OCI-LY3 (cell line): ENCODE measurements at regions not wholly inside any gene's neighbourhood (a gene's known extent, or its start where the extent isn't known, plus 50 kb on each side); places are given as distances from the start of the nearest gene placed in this dataset.

Experiments used
- H2AFZ ChIP-seq: fragments of 200-600, 300-600 bp; shearing (Covaris generic); 2 replicates; pipeline ENCODE4 v1.6.0; 2014; ENCODE audit warnings: antibody characterized with exemption, low read depth, low read length
- H3K27ac ChIP-seq: fragments of 200-600, 300-600 bp; sonication (generic); 2 replicates; pipeline ENCODE4 v1.5.1; 2014; ENCODE audit warnings: mild to moderate bottlenecking, low read length, moderate library complexity, mixed read lengths
- H3K27me3 ChIP-seq: fragments of 200-600, 300-600 bp; sonication (generic); 2 replicates; pipeline ENCODE4 v1.6.1; 2014; ENCODE audit warnings: low read depth, low read length, mixed read lengths
- H3K36me3 ChIP-seq: fragments of 200-600, 300-600 bp; sonication (generic); replicated peaks from 2 replicates; pipeline ENCODE3; 2014; ENCODE audit warnings: low read depth, low read length, mixed read lengths
- H3K4me1 ChIP-seq: fragments of 300-600, 200-600 bp; sonication (generic); 2 replicates; pipeline ENCODE4 v1.6.1; 2014; ENCODE audit warnings: low read length, mixed read lengths
- H3K4me2 ChIP-seq: fragments of 200-600, 300-600 bp; sonication (generic); 2 replicates; pipeline ENCODE4 v1.6.1; 2014; ENCODE audit warnings: low read length, mixed read lengths
- H3K4me3 ChIP-seq: fragments of 300-600, 200-600 bp; sonication (generic); 2 replicates; pipeline ENCODE4 v1.5.1; 2014; ENCODE audit warnings: antibody characterized with exemption, mild to moderate bottlenecking, low read length, moderate library complexity
- H3K79me2 ChIP-seq: fragments of 300-600, 200-600 bp; shearing (Covaris generic); 2 replicates; pipeline ENCODE4 v1.6.1; 2014; ENCODE audit warnings: mild to moderate bottlenecking, low read length, mixed read lengths
- H3K9ac ChIP-seq: fragments of 300-600, 200-600 bp; shearing (Covaris generic); 2 replicates; pipeline ENCODE4 v1.6.0; 2014; ENCODE audit warnings: mild to moderate bottlenecking, low read length, moderate library complexity
- H3K9me3 ChIP-seq: fragments of 200-600, 300-600 bp; shearing (Covaris generic); 2 replicates; pipeline ENCODE4 v1.6.1; 2014; ENCODE audit warnings: low read length, mixed read lengths; ENCODE audit not compliant: insufficient read depth
- H4K20me1 ChIP-seq: fragments of 200-600, 300-600 bp; sonication (generic); 2 replicates; pipeline ENCODE4 v1.6.1; 2016; ENCODE audit warnings: low read length, mixed read lengths; ENCODE audit not compliant: insufficient read depth
- CTCF ChIP-seq: fragments of 200-600, 300-600 bp; sonication (generic); IDR thresholded peaks from 2 replicates; pipeline ENCODE4 v1.5.1; 2014; ENCODE audit warnings: antibody characterized with exemption, low read length, low read depth
- EZH2phosphoT487 ChIP-seq: fragments of 200-600 bp; shearing (Covaris generic); IDR thresholded peaks from 2 replicates; pipeline ENCODE4 v1.6.1; 2018; ENCODE audit warnings: antibody characterized with exemption, mixed run types, low read depth

- Histone ChIP-seq H3K27me3 (no peaks in the 10 kb centered on the region), H3K27ac (no peak overlapping the region)
- TF ChIP-seq CTCF, result no peak
- TF ChIP-seq EZH2phosphoT487, result no peak
Observed at GRCh38 chr1:218835609-218836008, 338.1 kb upstream of the LYPLAL1 start.

GRCh38 chr1:218836264-218836663 is 337.4 kb upstream of the LYPLAL1 start:
- no peak overlapping the region for H3K4me3 ChIP-seq
- no peaks in the 10 kb centered on the region for H3K36me3 ChIP-seq
- no peaks in the 10 kb centered on the region for H3K27me3 ChIP-seq
- TF ChIP-seq CTCF (no peak), EZH2phosphoT487 (no peak)
- no peaks in the 10 kb centered on the region for H3K9me3 ChIP-seq
- H3K4me2 ChIP-seq, result no peak overlapping the region
- no peaks in the 10 kb centered on the region for H3K79me2 ChIP-seq
- no peak overlapping the region for H3K9ac ChIP-seq
- no peaks in the 10 kb centered on the region for H4K20me1 ChIP-seq
- H2AFZ ChIP-seq, result no peak overlapping the region
- H3K4me1 ChIP-seq, result no peaks in the 10 kb centered on the region
- no peak overlapping the region for H3K27ac ChIP-seq

More at GRCh38 chr1:218835609-218836008, 338.1 kb upstream of the LYPLAL1 start:
- no peaks in the 10 kb centered on the region for H3K9me3 ChIP-seq
- H3K4me2 ChIP-seq, result no peak overlapping the region
- no peak overlapping the region for H2AFZ ChIP-seq
- H3K4me3 ChIP-seq, result no peak overlapping the region
- H3K4me1 ChIP-seq, result no peaks in the 10 kb centered on the region
- H3K36me3 ChIP-seq, result no peaks in the 10 kb centered on the region
- no peak overlapping the region for H3K9ac ChIP-seq
- no peaks in the 10 kb centered on the region for H3K79me2 ChIP-seq
- no peaks in the 10 kb centered on the region for H4K20me1 ChIP-seq

- Histone ChIP-seq H3K27me3 (no peaks in the 10 kb centered on the region), H2AFZ (no peak overlapping the region), H3K9me3 (no peaks in the 10 kb centered on the region), H3K27ac (no peak overlapping the region), H3K79me2 (no peaks in the 10 kb centered on the region), H3K4me2 (no peak overlapping the region), H3K36me3 (no peaks in the 10 kb centered on the region), H4K20me1 (no peaks in the 10 kb centered on the region), H3K4me1 (no peaks in the 10 kb centered on the region), H3K9ac (no peak overlapping the region), H3K4me3 (no peak overlapping the region)
- TF ChIP-seq EZH2phosphoT487, result no peak
- TF ChIP-seq CTCF, result no peak
Observed at GRCh38 chr1:218837051-218837450, 336.6 kb upstream of the LYPLAL1 start.

- Histone ChIP-seq H2AFZ (no peak overlapping the region), H3K4me3 (no peak overlapping the region), H3K4me2 (no peak overlapping the region), H3K9me3 (no peaks in the 10 kb centered on the region), H3K27me3 (no peaks in the 10 kb centered on the region), H3K36me3 (no peaks in the 10 kb centered on the region), H4K20me1 (no peaks in the 10 kb centered on the region), H3K9ac (no peak overlapping the region), H3K27ac (no peak overlapping the region), H3K4me1 (no peaks in the 10 kb centered on the region), H3K79me2 (no peaks in the 10 kb centered on the region)
- TF ChIP-seq CTCF (no peak), EZH2phosphoT487 (no peak)
Observed at GRCh38 chr1:218845589-218845988, 328.1 kb upstream of the LYPLAL1 start.
